ENCODE measurements at regions not wholly inside any gene's neighbourhood (a gene's known extent, or its start where the extent isn't known, plus 50 kb on each side); places are given as distances from the start of the nearest gene placed in this dataset.

DNA sequence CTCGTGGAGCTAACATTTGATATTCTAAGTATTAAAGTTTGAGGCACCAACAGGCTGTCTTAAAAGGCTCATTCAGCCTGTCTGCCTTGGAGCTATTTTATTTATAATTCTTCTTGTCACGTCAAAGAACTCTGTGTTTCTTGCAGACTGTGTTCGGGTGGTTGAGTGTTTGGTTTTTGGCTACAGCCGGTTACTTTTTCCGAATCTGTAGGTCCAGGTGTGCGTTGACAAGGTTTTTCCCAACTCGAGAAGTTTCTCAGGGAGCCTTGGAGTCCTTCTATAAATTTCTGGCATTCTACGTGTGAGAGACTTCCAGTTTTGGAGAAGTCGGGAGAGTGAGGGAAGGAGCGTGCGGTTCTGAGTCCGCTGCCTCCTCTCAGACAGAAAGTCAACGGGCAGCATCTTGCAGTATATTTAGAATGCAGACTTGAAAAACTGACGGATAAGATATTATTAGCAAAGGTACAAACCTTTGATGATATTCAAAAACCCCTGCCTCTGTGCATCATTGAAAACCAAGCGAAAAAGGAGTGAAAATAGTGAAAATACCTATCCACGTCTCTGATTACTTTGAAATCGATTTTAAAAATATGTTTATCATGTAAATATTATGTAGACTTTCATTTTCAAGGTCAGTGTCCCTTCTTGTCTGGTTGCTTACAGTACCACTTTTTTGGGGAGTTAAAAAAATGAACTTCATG is 85.2 kb upstream of the PPARA start:
- H3K27ac ChIP-seq: no peak overlapping the region
- Mint-ChIP-seq H3K9me3 (peaks cover 4% of the 10 kb centered on the region), H3K27me3 (ENCODE audit: insufficient read depth, low read depth) (peaks cover 41% of the 10 kb centered on the region), H3K36me3 (no peaks in the 10 kb centered on the region), H3K4me3 (no peak overlapping the region), H3K27ac (no peak overlapping the region), H3K4me1 (peaks cover 4% of the 10 kb centered on the region)
- no peaks in the 10 kb centered on the region for H3K36me3 ChIP-seq
- peaks cover 15% of the 10 kb centered on the region for H4K20me1 ChIP-seq (ENCODE audit: low read depth)
- H2AFZ ChIP-seq (replicated peaks): no peak overlapping the region
- H3K4me2 ChIP-seq: no peak overlapping the region
- H3K4me3 ChIP-seq: no peak overlapping the region
- H3K79me2 ChIP-seq (ENCODE audit: low read depth): no peaks in the 10 kb centered on the region
- H3K4me1 ChIP-seq: no peaks in the 10 kb centered on the region
- no peak for DNase-seq (ENCODE audit: low spot score)
- H3K9me3 ChIP-seq (ENCODE audit: low read depth): no peaks in the 10 kb centered on the region
- H3F3A ChIP-seq (ENCODE audit: low read depth): peaks cover 12% of the 10 kb centered on the region
- H3K27me3 ChIP-seq: peaks cover 100% of the 10 kb centered on the region
- no peak overlapping the region for H3K9ac ChIP-seq
- TF ChIP-seq, protein P1, sequence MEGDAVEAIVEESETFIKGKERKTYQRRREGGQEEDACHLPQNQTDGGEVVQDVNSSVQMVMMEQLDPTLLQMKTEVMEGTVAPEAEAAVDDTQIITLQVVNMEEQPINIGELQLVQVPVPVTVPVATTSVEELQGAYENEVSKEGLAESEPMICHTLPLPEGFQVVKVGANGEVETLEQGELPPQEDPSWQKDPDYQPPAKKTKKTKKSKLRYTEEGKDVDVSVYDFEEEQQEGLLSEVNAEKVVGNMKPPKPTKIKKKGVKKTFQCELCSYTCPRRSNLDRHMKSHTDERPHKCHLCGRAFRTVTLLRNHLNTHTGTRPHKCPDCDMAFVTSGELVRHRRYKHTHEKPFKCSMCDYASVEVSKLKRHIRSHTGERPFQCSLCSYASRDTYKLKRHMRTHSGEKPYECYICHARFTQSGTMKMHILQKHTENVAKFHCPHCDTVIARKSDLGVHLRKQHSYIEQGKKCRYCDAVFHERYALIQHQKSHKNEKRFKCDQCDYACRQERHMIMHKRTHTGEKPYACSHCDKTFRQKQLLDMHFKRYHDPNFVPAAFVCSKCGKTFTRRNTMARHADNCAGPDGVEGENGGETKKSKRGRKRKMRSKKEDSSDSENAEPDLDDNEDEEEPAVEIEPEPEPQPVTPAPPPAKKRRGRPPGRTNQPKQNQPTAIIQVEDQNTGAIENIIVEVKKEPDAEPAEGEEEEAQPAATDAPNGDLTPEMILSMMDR (IDR thresholded peaks at IDR 0.05): no peak
- TF ChIP-seq EZH2 (IDR thresholded peaks at IDR 0.05) (no peak), EZH2phosphoT487 (IDR thresholded peaks at IDR 0.05) (no peak)

DNA sequence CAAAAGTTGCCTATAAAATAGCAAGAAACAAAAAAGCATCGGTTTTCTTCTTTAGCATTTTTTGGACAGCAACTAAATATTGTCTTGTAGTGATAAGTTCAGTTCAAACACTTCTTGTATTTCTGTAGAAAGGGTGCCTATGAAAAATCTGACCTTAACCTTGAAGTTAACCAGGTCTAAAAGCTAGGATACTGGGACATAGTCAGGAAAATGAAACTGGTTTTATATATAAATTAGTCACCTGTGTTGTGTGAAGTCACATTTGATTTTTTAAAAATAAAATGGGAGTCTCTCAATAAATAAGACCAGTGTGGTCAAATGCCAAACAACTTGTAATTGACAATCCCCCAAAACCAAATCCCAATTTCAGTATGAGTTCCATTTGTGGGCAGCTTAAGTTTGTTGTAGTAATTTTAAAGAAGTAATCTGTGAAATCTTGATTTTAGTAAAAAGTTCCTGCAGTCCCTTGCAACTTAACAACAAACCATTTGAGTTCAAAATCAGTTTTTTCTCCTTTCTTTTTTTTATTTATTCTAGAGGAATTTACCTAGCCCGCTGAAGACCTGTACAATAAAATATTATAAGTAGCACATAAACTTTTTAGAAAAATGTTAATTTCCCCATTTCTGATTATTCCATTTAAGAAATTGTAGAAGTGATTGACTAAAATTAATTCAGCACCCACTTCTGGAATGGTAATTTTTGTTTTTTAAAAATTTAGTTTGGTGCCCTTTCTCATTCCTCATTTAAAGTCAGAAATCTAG is 84.5 kb upstream of the PPARA start:
- DNase-seq (ENCODE audit: low spot score): no peak
- no peak for TF ChIP-seq EZH2 (IDR thresholded peaks at IDR 0.05)
- TF ChIP-seq EZH2phosphoT487 (IDR thresholded peaks at IDR 0.05): no peak
- TF ChIP-seq, protein P1 (IDR thresholded peaks at IDR 0.05): no peak
- peaks cover 100% of the 10 kb centered on the region for H3K27me3 ChIP-seq
- H3K4me2 ChIP-seq: no peak overlapping the region
- H3K4me1 ChIP-seq: peaks cover 5% of the 10 kb centered on the region
- H3K27ac ChIP-seq: no peak overlapping the region
- H3K27ac Mint-ChIP-seq: no peak overlapping the region
- H3K4me3 Mint-ChIP-seq: no peak overlapping the region
- H3K27me3 Mint-ChIP-seq (ENCODE audit: insufficient read depth, low read depth): peaks cover 43% of the 10 kb centered on the region
- H3K9me3 ChIP-seq (ENCODE audit: low read depth): no peaks in the 10 kb centered on the region
- peaks cover 4% of the 10 kb centered on the region for H3K4me1 Mint-ChIP-seq
- H4K20me1 ChIP-seq (ENCODE audit: low read depth): peaks cover 21% of the 10 kb centered on the region
- H3K9me3 Mint-ChIP-seq: peaks cover 4% of the 10 kb centered on the region
- H3K36me3 Mint-ChIP-seq: no peaks in the 10 kb centered on the region
- no peak overlapping the region for H3K4me3 ChIP-seq
- no peak overlapping the region for H3K9ac ChIP-seq
- no peaks in the 10 kb centered on the region for H3K79me2 ChIP-seq (ENCODE audit: low read depth)
- H2AFZ ChIP-seq (replicated peaks): no peak overlapping the region
- H3K36me3 ChIP-seq: no peaks in the 10 kb centered on the region
- peaks cover 12% of the 10 kb centered on the region for H3F3A ChIP-seq (ENCODE audit: low read depth)

DNA sequence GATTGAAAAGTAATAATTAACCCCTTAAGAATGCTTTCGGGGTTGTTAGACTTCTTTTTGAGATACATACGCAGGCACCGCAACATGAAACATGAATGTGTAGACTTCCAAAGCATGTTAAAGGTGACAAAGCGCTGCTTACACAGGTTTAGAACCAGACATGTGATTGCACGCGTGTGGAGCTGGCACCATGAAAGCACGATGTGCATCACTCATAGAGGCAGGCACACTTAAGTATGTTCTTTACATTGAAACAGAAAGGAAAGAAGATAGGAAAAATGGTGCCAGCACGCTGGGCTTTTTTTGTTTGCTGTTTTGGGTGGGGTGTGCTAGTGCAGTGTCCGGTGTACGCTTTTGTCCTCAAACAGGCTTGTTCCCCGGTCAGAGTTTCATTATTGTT is 83.6 kb upstream of the PPARA start:
- Histone ChIP-seq H3F3A (ENCODE audit: low read depth) (peaks cover 12% of the 10 kb centered on the region), H2AFZ (replicated peaks) (no peak overlapping the region), H3K9me3 (ENCODE audit: low read depth) (no peaks in the 10 kb centered on the region), H3K36me3 (no peaks in the 10 kb centered on the region), H4K20me1 (ENCODE audit: low read depth) (peaks cover 21% of the 10 kb centered on the region), H3K79me2 (ENCODE audit: low read depth) (no peaks in the 10 kb centered on the region), H3K27ac (no peak overlapping the region), H3K4me3 (no peak overlapping the region), H3K9ac (no peak overlapping the region), H3K4me1 (peaks cover 5% of the 10 kb centered on the region), H3K4me2 (no peak overlapping the region), H3K27me3 (peaks cover 98% of the 10 kb centered on the region)
- Mint-ChIP-seq H3K4me1 (peaks cover 4% of the 10 kb centered on the region), H3K36me3 (no peaks in the 10 kb centered on the region), H3K9me3 (peaks cover 4% of the 10 kb centered on the region), H3K27ac (no peak overlapping the region), H3K4me3 (no peak overlapping the region), H3K27me3 (ENCODE audit: insufficient read depth, low read depth) (peaks cover 43% of the 10 kb centered on the region)
- no peak for TF ChIP-seq EZH2 (IDR thresholded peaks at IDR 0.05)
- TF ChIP-seq, protein P1 (IDR thresholded peaks at IDR 0.05): no peak
- TF ChIP-seq EZH2phosphoT487 (IDR thresholded peaks at IDR 0.05): no peak
- no peak for DNase-seq (ENCODE audit: low spot score)
